ENCODE measurements at regions not wholly inside any gene's neighbourhood (a gene's known extent, or its start where the extent isn't known, plus 50 kb on each side); places are given as distances from the start of the nearest gene placed in this dataset.

- TF ChIP-seq, protein P1, sequence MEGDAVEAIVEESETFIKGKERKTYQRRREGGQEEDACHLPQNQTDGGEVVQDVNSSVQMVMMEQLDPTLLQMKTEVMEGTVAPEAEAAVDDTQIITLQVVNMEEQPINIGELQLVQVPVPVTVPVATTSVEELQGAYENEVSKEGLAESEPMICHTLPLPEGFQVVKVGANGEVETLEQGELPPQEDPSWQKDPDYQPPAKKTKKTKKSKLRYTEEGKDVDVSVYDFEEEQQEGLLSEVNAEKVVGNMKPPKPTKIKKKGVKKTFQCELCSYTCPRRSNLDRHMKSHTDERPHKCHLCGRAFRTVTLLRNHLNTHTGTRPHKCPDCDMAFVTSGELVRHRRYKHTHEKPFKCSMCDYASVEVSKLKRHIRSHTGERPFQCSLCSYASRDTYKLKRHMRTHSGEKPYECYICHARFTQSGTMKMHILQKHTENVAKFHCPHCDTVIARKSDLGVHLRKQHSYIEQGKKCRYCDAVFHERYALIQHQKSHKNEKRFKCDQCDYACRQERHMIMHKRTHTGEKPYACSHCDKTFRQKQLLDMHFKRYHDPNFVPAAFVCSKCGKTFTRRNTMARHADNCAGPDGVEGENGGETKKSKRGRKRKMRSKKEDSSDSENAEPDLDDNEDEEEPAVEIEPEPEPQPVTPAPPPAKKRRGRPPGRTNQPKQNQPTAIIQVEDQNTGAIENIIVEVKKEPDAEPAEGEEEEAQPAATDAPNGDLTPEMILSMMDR (IDR thresholded peaks at IDR 0.05): no peak
- no peak for TF ChIP-seq EP300 (IDR thresholded peaks at IDR 0.05)
These were observed 917.5 kb upstream of the GOT2 start for GRCh38 chr16:59651662-59652061.
